ENCODE measurements at regions not wholly inside any gene's neighbourhood (a gene's known extent, or its start where the extent isn't known, plus 50 kb on each side); places are given as distances from the start of the nearest gene placed in this dataset.

- Histone ChIP-seq H3K27me3 (ENCODE audit: control insufficient read depth in 3 of 3, insufficient read depth in 3 of 3, low read length in 3 of 3) (no peaks in the 10 kb centered on the region), H3K4me3 (ENCODE audit: low read depth in 1 of 3, low read length in 3 of 3) (no peak overlapping the region), H3K36me3 (ENCODE audit: control insufficient read depth in 3 of 3, insufficient read depth in 2 of 3, low read depth in 1 of 3, low read length in 3 of 3) (no peaks in the 10 kb centered on the region), H3K4me1 (ENCODE audit: control insufficient read depth in 3 of 3, insufficient read depth in 2 of 3, low read depth in 1 of 3, low read length in 2 of 3) (no peaks in the 10 kb centered on the region), H3K9me3 (ENCODE audit: control insufficient read depth in 2 of 2, insufficient read depth in 1 of 2, low read depth in 1 of 2, low read length in 1 of 2) (peaks cover 0 to 6% of the 10 kb centered on the region in 2 donors), H3K27ac (ENCODE audit: low read depth in 1 of 3, low read length in 2 of 3) (no peak overlapping the region)
- FAIRE-seq = no peak
- WGBS, 3 donors = 85 to 90% (median 87%) methylated on average over 2 of the region's 2 CpGs
- DNase-seq = no peak
Observed at GRCh38 chr4:12880844-12881243, 603.3 kb downstream of the RAB28 start.

GRCh38 chr4:12879496-12879895, 604.6 kb downstream of the RAB28 start:
- DNase-seq = no peak
- H3K9me3 ChIP-seq (ENCODE audit: control insufficient read depth in 2 of 2, insufficient read depth in 1 of 2, low read depth in 1 of 2, low read length in 1 of 2) = peaks cover 0 to 6% of the 10 kb centered on the region in 2 donors
- no peaks in the 10 kb centered on the region for H3K36me3 ChIP-seq (ENCODE audit: control insufficient read depth in 3 of 3, insufficient read depth in 2 of 3, low read depth in 1 of 3, low read length in 3 of 3)
- 82 to 87% (median 85%) methylated on average over 5 of the region's 5 CpGs for WGBS, 3 donors
- no peaks in the 10 kb centered on the region for H3K4me1 ChIP-seq (ENCODE audit: control insufficient read depth in 3 of 3, insufficient read depth in 2 of 3, low read depth in 1 of 3, low read length in 2 of 3)
- no peak overlapping the region for H3K4me3 ChIP-seq (ENCODE audit: low read depth in 1 of 3, low read length in 3 of 3)
- H3K27me3 ChIP-seq (ENCODE audit: control insufficient read depth in 3 of 3, insufficient read depth in 3 of 3, low read length in 3 of 3) = no peaks in the 10 kb centered on the region
- FAIRE-seq = no peak
- no peak overlapping the region for H3K27ac ChIP-seq (ENCODE audit: low read depth in 1 of 3, low read length in 2 of 3)

- no peak for FAIRE-seq
- DNase-seq = peak; percentile 19 to 56
- WGBS, 3 donors = 25 to 58% (median 38%) methylated on average over 2 of the region's 2 CpGs
- Histone ChIP-seq H3K4me1 (ENCODE audit: control insufficient read depth in 3 of 3, insufficient read depth in 2 of 3, low read depth in 1 of 3, low read length in 2 of 3) (no peaks in the 10 kb centered on the region), H3K9me3 (ENCODE audit: control insufficient read depth in 2 of 2, insufficient read depth in 1 of 2, low read depth in 1 of 2, low read length in 1 of 2) (peaks cover 0 to 6% of the 10 kb centered on the region in 2 donors), H3K27ac (ENCODE audit: low read depth in 1 of 3, low read length in 2 of 3) (no peak overlapping the region), H3K36me3 (ENCODE audit: control insufficient read depth in 3 of 3, insufficient read depth in 2 of 3, low read depth in 1 of 3, low read length in 3 of 3) (no peaks in the 10 kb centered on the region), H3K27me3 (ENCODE audit: control insufficient read depth in 3 of 3, insufficient read depth in 3 of 3, low read length in 3 of 3) (no peaks in the 10 kb centered on the region), H3K4me3 (ENCODE audit: low read depth in 1 of 3, low read length in 3 of 3) (no peak overlapping the region)
Observed at GRCh38 chr4:12875640-12876243, 608.4 kb downstream of the RAB28 start.

- Histone ChIP-seq H3K4me1 (ENCODE audit: control insufficient read depth in 3 of 3, insufficient read depth in 2 of 3, low read depth in 1 of 3, low read length in 2 of 3) (no peaks in the 10 kb centered on the region), H3K4me3 (ENCODE audit: low read depth in 1 of 3, low read length in 3 of 3) (no peak overlapping the region), H3K27me3 (ENCODE audit: control insufficient read depth in 3 of 3, insufficient read depth in 3 of 3, low read length in 3 of 3) (no peaks in the 10 kb centered on the region), H3K27ac (ENCODE audit: low read depth in 1 of 3, low read length in 2 of 3) (no peak overlapping the region), H3K36me3 (ENCODE audit: control insufficient read depth in 3 of 3, insufficient read depth in 2 of 3, low read depth in 1 of 3, low read length in 3 of 3) (no peaks in the 10 kb centered on the region), H3K9me3 (ENCODE audit: control insufficient read depth in 2 of 2, insufficient read depth in 1 of 2, low read depth in 1 of 2, low read length in 1 of 2) (peaks cover 0 to 6% of the 10 kb centered on the region in 2 donors)
- 78 to 84% (median 79%) methylated on average over 2 of the region's 2 CpGs for WGBS, 3 donors
- DNase-seq (no peak), FAIRE-seq (no peak)
Observed at GRCh38 chr4:12873351-12873750, 610.8 kb downstream of the RAB28 start.

- WGBS, 3 donors = 83 to 92% (median 91%) methylated on average over 1 of the region's 1 CpG
- FAIRE-seq (no peak), DNase-seq (no peak)
- no peaks in the 10 kb centered on the region for H3K9me3 ChIP-seq (ENCODE audit: control insufficient read depth in 2 of 2, insufficient read depth in 1 of 2, low read depth in 1 of 2, low read length in 1 of 2)
- H3K4me1 ChIP-seq (ENCODE audit: control insufficient read depth in 3 of 3, insufficient read depth in 2 of 3, low read depth in 1 of 3, low read length in 2 of 3) = no peaks in the 10 kb centered on the region
- H3K36me3 ChIP-seq (ENCODE audit: control insufficient read depth in 3 of 3, insufficient read depth in 2 of 3, low read depth in 1 of 3, low read length in 3 of 3) = no peaks in the 10 kb centered on the region
- H3K27me3 ChIP-seq (ENCODE audit: control insufficient read depth in 3 of 3, insufficient read depth in 3 of 3, low read length in 3 of 3) = no peaks in the 10 kb centered on the region
- no peak overlapping the region for H3K4me3 ChIP-seq (ENCODE audit: low read depth in 1 of 3, low read length in 3 of 3)
- no peak overlapping the region for H3K27ac ChIP-seq (ENCODE audit: low read depth in 1 of 3, low read length in 2 of 3)
Observed at GRCh38 chr4:12861422-12861821, 622.7 kb downstream of the RAB28 start.

GRCh38 chr4:12852338-12853307, 631.5 kb downstream of the RAB28 start:
- Histone ChIP-seq H3K9me3 (ENCODE audit: control insufficient read depth in 2 of 2, insufficient read depth in 1 of 2, low read depth in 1 of 2, low read length in 1 of 2) (no peaks in the 10 kb centered on the region), H3K36me3 (ENCODE audit: control insufficient read depth in 3 of 3, insufficient read depth in 2 of 3, low read depth in 1 of 3, low read length in 3 of 3) (no peaks in the 10 kb centered on the region), H3K4me1 (ENCODE audit: control insufficient read depth in 3 of 3, insufficient read depth in 2 of 3, low read depth in 1 of 3, low read length in 2 of 3) (no peaks in the 10 kb centered on the region), H3K27ac (ENCODE audit: low read depth in 1 of 3, low read length in 2 of 3) (no peak overlapping the region), H3K4me3 (ENCODE audit: low read depth in 1 of 3, low read length in 3 of 3) (no peak overlapping the region), H3K27me3 (ENCODE audit: control insufficient read depth in 3 of 3, insufficient read depth in 3 of 3, low read length in 3 of 3) (peaks cover 0 to 2% (median 0%) of the 10 kb centered on the region in 3 donors)
- WGBS, 3 donors = 25 to 26% (median 26%) methylated on average over 8 of the region's 8 CpGs
- no peak for FAIRE-seq
- peak; percentile 57 to 66 for DNase-seq

- WGBS, 3 donors = 30 to 34% (median 31%) methylated on average over 4 of the region's 4 CpGs
Observed at GRCh38 chr4:12846368-12846767, 637.8 kb downstream of the RAB28 start.

GRCh38 chr4:12844141-12844540, 640.0 kb downstream of the RAB28 start:
- Histone ChIP-seq H3K36me3 (ENCODE audit: control insufficient read depth in 3 of 3, insufficient read depth in 2 of 3, low read depth in 1 of 3, low read length in 3 of 3) (no peaks in the 10 kb centered on the region), H3K27me3 (ENCODE audit: control insufficient read depth in 3 of 3, insufficient read depth in 3 of 3, low read length in 3 of 3) (peaks cover 0 to 3% (median 0%) of the 10 kb centered on the region in 3 donors), H3K4me3 (ENCODE audit: low read depth in 1 of 3, low read length in 3 of 3) (no peak overlapping the region), H3K4me1 (ENCODE audit: control insufficient read depth in 3 of 3, insufficient read depth in 2 of 3, low read depth in 1 of 3, low read length in 2 of 3) (no peaks in the 10 kb centered on the region), H3K27ac (ENCODE audit: low read depth in 1 of 3, low read length in 2 of 3) (no peak overlapping the region), H3K9me3 (ENCODE audit: control insufficient read depth in 2 of 2, insufficient read depth in 1 of 2, low read depth in 1 of 2, low read length in 1 of 2) (no peaks in the 10 kb centered on the region)
- DNase-seq = no peak
- WGBS, 3 donors = 82 to 88% (median 86%) methylated on average over 2 of the region's 2 CpGs
- no peak for FAIRE-seq

More at GRCh38 chr4:12846368-12846767, 637.8 kb downstream of the RAB28 start:
- Histone ChIP-seq H3K9me3 (ENCODE audit: control insufficient read depth in 2 of 2, insufficient read depth in 1 of 2, low read depth in 1 of 2, low read length in 1 of 2) (no peaks in the 10 kb centered on the region), H3K36me3 (ENCODE audit: control insufficient read depth in 3 of 3, insufficient read depth in 2 of 3, low read depth in 1 of 3, low read length in 3 of 3) (no peaks in the 10 kb centered on the region), H3K4me3 (ENCODE audit: low read depth in 1 of 3, low read length in 3 of 3) (no peak overlapping the region), H3K27ac (ENCODE audit: low read depth in 1 of 3, low read length in 2 of 3) (no peak overlapping the region), H3K4me1 (ENCODE audit: control insufficient read depth in 3 of 3, insufficient read depth in 2 of 3, low read depth in 1 of 3, low read length in 2 of 3) (no peaks in the 10 kb centered on the region), H3K27me3 (ENCODE audit: control insufficient read depth in 3 of 3, insufficient read depth in 3 of 3, low read length in 3 of 3) (peaks cover 0 to 3% (median 0%) of the 10 kb centered on the region in 3 donors)
- DNase-seq (no peak), FAIRE-seq (no peak)

All from small intestine (tissue), 7 donors.